Stimulated activated CD8-positive, alpha-beta memory T cell treated with anti-CD3 and anti-CD28 coated beads, Interleukin-15, amount 100 ng/mL, for 48 hours (primary cell): ENCODE measurements at regions not wholly inside any gene's neighbourhood (a gene's known extent, or its start where the extent isn't known, plus 50 kb on each side); places are given as distances from the start of the nearest gene placed in this dataset.

Experiments used
- DNase-seq, 2 donors: peaks; one replicate each; pipeline ENCODE4 v3.0.0-alpha.2; 2020; ENCODE audit warnings: low read depth in 2 of 2

DNA sequence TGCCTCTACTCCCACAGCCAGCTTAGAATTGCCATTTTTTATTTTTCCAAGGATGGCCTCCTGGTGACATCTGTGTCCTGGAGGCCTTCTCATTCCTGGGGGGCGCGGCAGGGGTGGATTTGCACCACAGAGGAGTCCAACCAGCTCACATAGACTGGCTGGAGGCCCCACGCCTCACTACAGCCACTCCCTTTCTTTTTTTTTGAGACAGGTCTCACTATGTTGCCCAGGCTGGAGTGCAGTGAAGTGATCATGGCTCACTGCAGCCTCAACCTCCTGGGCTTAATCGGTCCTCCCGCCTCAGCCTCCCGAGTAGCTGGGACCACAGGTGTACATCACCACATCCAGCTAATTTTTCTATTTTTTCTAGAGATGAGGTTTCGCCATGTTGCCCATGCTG is 57.6 kb upstream of the DOCK1 start:
- no peak for DNase-seq

DNA sequence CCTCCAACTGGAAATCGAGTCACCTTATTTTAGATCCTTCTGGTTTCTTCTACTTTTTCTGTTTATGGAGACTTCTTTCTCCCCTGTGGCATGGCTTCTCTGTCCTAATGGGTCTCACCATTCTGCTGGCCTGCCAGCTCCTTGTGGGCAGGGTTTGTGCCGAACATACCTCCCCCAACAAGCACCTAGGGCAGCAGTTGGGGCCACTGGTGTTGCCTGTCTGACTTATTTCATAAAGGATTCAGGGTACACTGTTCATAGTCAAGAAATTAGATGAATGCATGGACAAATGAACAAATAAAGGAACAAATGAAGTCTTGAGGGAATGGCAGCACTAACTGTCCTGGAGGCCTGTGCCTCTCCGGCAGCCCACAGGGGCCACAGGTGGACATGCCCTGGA is 55.6 kb upstream of the DOCK1 start:
- DNase-seq = no peak

DNA sequence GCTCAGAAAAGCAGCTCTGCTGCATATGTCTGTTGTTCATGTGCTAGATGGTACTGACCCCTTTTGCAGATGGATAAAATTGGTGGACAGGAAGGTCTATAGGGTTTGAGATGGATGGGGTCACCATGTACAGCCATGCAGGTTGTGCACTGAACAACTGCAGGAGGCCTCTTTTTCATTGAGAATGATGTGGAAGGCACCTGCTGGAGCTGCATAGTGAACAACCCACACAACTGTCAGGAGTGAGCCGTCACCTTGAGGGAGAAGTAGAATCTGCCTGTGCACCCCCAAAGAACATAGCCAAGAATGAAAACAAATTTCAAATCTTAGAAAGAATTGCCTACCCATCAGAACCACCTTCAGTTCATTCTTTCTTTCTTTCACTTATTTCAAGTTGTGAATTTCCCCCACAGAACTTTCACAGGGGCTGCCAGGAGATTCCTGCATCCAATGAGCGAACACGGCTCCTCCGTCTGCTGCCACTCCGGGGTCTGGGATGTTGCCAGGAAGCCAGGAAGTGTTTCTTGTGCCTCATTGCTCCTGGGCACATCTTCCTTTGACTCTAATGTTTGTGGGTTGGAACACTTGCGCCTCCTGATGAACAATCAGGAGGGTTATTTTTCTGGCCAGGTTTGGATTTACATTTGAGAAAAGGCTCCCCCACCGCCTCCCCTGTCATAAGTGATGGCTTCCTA is 53.7 kb upstream of the DOCK1 start:
- no peak for DNase-seq

DNA sequence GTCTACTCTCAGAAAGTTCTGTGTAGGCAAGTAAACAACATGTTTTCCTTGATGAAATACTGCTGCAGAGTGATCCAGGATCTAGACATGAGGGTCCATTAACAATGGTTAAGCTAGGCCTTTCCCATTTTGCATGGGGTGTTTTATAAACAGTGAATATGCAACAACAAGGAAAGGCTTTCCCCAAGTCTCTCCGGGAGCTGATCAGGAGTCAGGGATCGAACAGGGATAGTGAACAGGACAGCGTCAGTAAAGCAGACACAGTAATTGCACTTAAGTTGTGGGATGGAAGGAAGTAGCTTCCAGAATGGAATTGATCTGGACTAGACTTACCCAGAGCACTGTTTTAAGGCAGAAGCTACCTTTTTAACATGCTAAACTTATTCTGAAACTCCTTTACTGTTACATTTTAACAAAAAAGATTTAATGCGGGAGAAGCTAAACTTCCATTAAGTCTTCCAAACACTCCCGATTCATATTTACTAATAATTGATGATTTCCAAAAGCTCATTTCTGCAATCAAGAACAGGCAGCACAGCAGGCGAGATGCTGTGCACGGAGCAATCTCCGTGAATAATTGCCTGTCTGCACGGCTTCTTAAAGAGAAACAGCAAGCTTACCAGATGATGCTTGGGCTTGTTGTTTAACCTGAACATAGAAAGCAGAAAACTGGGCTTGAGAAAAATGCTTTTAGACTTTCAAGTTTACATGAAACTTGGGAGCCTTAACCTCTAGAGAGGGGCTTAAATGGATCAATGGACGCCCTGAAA is 50.3 kb upstream of the DOCK1 start:
- DNase-seq = no peak
